ENCODE measurements at regions not wholly inside any gene's neighbourhood (a gene's known extent, or its start where the extent isn't known, plus 50 kb on each side); places are given as distances from the start of the nearest gene placed in this dataset.

DNA sequence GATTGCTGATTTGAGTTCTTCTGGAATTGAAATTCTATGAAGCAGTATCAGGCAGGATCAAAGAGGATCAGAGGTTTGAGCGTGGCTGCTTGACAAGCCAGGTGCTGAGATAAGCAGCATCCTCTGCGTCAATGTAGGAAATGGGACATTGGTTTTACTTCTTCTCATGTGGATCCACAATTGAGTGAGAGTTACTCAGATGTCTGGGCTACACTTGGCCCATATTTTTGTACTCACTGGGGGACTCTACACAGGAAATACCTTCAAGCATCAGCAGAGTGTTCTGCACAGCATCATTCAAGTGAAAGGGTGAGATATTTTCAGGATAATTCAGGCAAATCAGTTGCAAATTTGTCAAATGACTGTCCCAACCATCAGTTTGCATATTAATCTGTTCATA lies 613.9 kb upstream of the ARID1B start:
- TF ChIP-seq EZH2 (IDR thresholded peaks at IDR 0.05; ENCODE audit: insufficient read depth, poor library complexity, severe bottlenecking): no peak
- TF ChIP-seq EZH2phosphoT487 (IDR thresholded peaks at IDR 0.05; ENCODE audit: insufficient read depth, low read depth): no peak

Measured in GM23248 (cell line).